ENCODE measurements at regions not wholly inside any gene's neighbourhood (a gene's known extent, or its start where the extent isn't known, plus 50 kb on each side); places are given as distances from the start of the nearest gene placed in this dataset.

DNA sequence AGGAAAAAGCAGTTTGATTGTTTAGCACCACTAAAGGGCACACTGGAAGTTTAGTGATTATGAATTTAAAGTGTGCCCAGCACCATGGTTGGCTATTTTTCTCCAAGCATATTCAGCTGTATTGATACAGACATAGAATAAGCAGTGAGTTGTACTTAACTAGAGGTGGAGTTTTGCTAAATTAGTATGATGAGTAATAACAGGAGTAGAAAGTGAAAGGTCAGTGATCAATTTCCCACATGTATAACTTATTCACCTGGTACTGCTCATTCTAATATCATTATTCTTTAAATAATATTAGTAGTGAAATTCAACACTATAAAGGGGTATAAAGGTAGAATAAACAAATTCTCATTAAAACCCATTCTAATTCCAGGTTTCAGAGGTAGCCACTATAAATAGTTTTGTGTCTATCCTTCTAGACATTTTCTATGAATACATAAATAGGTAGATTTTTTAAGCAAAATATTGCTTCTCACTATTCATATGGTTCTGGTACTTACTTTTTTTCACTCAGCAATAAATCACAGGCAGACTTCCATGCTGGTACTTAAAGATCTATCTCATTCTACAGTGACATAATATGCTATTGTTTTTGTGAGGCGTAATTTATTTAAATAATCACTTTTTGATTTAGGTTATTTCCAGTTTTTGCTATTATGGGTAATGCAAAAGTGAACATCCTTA lies 732.9 kb downstream of the VGLL3 start:
- Mint-ChIP-seq H3K9me3 (peaks cover 6% of the 10 kb centered on the region), H3K36me3 (ENCODE audit: low read depth) (no peaks in the 10 kb centered on the region), H3K4me1 (ENCODE audit: low read depth) (no peaks in the 10 kb centered on the region), H3K27me3 (ENCODE audit: insufficient read depth) (no peaks in the 10 kb centered on the region), H3K27ac (no peak overlapping the region), H3K4me3 (no peak overlapping the region)
- DNase-seq (ENCODE audit: low spot score): no peak
- intact Hi-C loops (cut with micrococcal nuclease): no loop called here

DNA sequence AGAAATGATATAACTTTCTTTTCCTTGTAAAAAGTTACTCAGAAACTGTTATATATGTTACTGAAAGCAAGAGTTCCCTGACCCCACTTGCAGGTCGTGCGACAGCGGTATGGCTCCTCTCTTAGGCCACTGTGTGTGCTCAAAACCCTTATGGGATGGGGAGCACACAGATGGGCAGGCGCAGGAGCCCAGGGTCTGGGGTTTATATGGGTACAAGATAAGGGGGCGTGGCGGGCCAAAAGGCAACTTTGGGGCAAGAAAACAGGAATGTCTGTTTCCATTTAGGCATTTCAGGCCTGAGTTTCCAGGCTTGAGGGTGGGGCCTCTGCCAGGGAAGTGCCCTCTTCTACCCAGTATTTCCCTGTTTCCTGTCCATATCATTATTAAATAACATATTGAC lies 736.5 kb downstream of the VGLL3 start:
- no peaks in the 10 kb centered on the region for H3K4me1 Mint-ChIP-seq (ENCODE audit: low read depth)
- H3K27me3 Mint-ChIP-seq (ENCODE audit: insufficient read depth): no peaks in the 10 kb centered on the region
- DNase-seq (ENCODE audit: low spot score): no peak
- no peaks in the 10 kb centered on the region for H3K36me3 Mint-ChIP-seq (ENCODE audit: low read depth)
- no peak overlapping the region for H3K4me3 Mint-ChIP-seq
- intact Hi-C loops (cut with micrococcal nuclease): no loop called here
- H3K27ac Mint-ChIP-seq: no peak overlapping the region
- H3K9me3 Mint-ChIP-seq: peaks cover 6% of the 10 kb centered on the region

DNA sequence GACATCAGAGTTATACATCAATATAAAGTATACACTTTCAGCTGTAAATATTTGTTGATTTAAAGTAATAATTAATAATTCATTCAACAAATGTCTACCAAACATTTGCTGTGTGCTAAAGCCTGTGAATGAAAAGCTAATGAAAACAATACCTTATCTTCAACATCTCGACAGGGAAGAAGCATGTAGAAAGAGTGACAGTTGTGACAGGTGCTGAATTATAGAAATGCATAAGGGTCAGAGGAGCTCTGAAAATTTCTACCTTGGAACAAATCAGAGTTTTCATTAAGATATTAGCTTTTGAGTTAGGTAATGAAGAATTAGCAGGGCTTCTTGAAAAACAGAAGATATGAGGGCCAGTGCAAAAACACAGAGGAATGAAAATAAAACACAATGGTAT lies 739.2 kb downstream of the VGLL3 start:
- intact Hi-C loops (cut with micrococcal nuclease): no loop called here
- Mint-ChIP-seq H3K4me1 (ENCODE audit: low read depth) (no peaks in the 10 kb centered on the region), H3K36me3 (ENCODE audit: low read depth) (no peaks in the 10 kb centered on the region), H3K27me3 (ENCODE audit: insufficient read depth) (no peaks in the 10 kb centered on the region), H3K27ac (no peak overlapping the region), H3K9me3 (peaks cover 6% of the 10 kb centered on the region), H3K4me3 (no peak overlapping the region)
- no peak for DNase-seq (ENCODE audit: low spot score)

DNA sequence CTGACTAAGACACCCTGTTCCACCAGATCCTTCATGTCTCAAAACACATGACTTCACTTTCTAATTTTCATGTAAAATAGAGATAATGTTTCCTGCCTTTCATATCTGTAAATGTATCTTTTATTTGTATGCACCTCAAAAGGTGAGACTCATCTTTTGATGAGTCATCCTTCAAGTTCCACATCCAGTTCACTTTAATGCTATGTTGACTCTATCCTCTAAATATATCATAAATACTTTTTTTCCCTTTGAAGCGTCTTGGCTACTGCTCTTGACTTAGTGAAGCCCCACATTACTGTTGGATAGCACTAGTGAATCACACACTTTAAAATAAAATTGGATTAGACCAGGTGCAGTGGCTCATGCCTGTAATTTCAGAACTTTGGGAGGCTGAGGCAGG lies 741.1 kb downstream of the VGLL3 start:
- intact Hi-C loops (cut with micrococcal nuclease): no loop called here
- H3K27me3 Mint-ChIP-seq (ENCODE audit: insufficient read depth): no peaks in the 10 kb centered on the region
- H3K27ac Mint-ChIP-seq: no peak overlapping the region
- H3K9me3 Mint-ChIP-seq: no peaks in the 10 kb centered on the region
- no peaks in the 10 kb centered on the region for H3K4me1 Mint-ChIP-seq (ENCODE audit: low read depth)
- H3K36me3 Mint-ChIP-seq (ENCODE audit: low read depth): no peaks in the 10 kb centered on the region
- DNase-seq (ENCODE audit: low spot score): no peak
- no peak overlapping the region for H3K4me3 Mint-ChIP-seq

DNA sequence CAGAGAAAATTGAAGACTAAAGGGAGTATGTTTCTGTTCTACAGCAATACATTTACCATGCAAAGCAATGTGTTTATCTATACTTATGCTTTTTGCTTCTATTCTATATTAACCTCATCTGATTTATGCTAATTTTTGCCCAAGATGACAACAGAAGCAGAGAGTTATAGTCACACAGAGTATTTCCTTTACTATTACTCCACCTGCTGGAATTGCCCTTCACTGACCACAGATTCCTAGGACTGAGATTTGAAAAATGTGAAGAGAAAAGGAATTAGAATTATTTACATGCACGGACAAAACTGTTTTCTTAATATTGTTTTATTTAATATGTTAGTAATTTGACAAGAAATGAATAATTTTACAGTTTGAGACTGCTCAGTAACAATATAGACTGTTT lies 745.6 kb downstream of the VGLL3 start:
- H3K27ac Mint-ChIP-seq: no peak overlapping the region
- no peak for DNase-seq (ENCODE audit: low spot score)
- no peaks in the 10 kb centered on the region for H3K4me1 Mint-ChIP-seq (ENCODE audit: low read depth)
- intact Hi-C loops (cut with micrococcal nuclease): no loop called here
- H3K36me3 Mint-ChIP-seq (ENCODE audit: low read depth): no peaks in the 10 kb centered on the region
- H3K4me3 Mint-ChIP-seq: no peak overlapping the region
- H3K27me3 Mint-ChIP-seq (ENCODE audit: insufficient read depth): no peaks in the 10 kb centered on the region
- no peaks in the 10 kb centered on the region for H3K9me3 Mint-ChIP-seq

DNA sequence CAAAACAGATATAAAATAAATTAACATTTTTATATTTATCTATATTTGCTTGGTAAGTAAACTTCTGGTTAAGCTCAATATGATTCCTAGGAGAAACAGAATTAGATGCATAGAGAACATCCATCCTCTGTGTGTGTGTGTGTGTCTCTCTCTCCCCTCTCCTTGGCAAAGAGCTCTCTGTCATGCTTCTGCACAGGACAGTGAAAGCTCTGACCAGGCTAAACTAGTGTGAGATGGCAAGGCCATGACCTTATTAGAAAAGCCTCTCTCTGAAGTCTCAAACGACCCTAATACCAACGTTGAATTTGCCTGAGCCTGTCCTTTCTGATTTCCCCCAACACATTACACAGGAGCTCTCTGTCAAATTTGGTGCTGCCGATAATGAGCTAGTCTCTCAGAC lies 746.0 kb downstream of the VGLL3 start:
- H3K27me3 Mint-ChIP-seq (ENCODE audit: insufficient read depth): no peaks in the 10 kb centered on the region

DNA sequence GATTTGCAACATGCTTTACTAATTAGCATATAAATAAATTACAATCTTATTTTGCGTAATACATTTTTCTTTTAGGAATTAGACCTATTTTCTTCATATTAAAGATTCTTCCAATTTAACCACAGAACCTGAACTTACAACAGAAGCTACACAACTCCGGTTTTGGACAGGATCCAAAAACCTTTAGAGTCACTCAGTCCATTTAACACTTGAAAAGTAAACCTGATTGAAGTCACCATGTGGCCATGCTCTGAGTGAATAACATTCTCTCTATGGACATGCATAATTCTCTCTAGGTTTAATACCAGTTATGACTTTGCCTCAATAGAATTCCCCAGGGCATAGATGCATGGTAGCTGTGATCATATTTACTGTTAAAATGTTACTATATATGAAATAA lies 751.0 kb downstream of the VGLL3 start:
- Mint-ChIP-seq H3K4me3 (no peak overlapping the region), H3K9me3 (peaks cover 3% of the 10 kb centered on the region), H3K27me3 (ENCODE audit: insufficient read depth) (no peaks in the 10 kb centered on the region), H3K36me3 (ENCODE audit: low read depth) (no peaks in the 10 kb centered on the region), H3K27ac (no peak overlapping the region), H3K4me1 (ENCODE audit: low read depth) (no peaks in the 10 kb centered on the region)
- no peak for DNase-seq (ENCODE audit: low spot score)
- intact Hi-C loops (cut with micrococcal nuclease): no loop called here

More for the DNA sequence above, 746.0 kb downstream of the VGLL3 start:
- DNase-seq (ENCODE audit: low spot score): no peak
- Mint-ChIP-seq H3K4me3 (no peak overlapping the region), H3K27ac (no peak overlapping the region), H3K4me1 (ENCODE audit: low read depth) (no peaks in the 10 kb centered on the region), H3K36me3 (ENCODE audit: low read depth) (no peaks in the 10 kb centered on the region), H3K9me3 (no peaks in the 10 kb centered on the region)
- intact Hi-C loops (cut with micrococcal nuclease): no loop called here

DNA sequence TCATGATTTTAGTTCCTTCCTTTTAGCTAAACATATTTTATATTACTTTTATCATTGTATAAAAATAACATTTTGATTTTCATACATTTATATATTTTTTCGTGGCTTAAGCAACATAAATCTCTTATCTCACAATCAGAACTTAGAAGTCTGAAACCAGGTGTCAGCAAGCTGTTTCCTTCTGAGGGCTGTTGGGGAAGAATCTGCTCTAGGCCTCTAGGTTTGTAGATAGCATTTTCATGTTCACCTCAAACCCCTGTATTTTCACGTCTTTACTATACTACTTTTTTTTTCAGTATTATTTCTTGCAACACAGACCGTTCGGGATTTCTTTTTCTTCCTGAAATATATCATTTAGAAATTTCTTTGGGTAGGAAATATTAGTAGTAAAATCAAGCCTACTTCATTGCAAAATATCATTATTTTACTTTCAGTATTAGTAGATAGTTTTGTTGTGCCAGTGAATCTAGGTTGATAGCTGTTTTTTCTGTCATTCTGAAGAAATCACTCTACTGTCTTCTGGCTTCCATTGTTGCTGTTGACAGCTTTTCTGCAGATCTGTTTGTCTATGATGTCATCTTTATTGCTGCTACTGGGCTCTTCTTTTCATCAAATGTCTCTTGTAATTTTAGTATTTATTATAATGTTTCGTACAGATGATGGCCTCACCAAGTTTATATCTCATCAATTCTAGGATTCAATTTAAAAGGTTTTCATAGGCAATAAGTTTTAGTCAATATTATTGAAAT lies 756.3 kb downstream of the VGLL3 start:
- H3K36me3 Mint-ChIP-seq (ENCODE audit: low read depth): no peaks in the 10 kb centered on the region
- intact Hi-C loops (cut with micrococcal nuclease): no loop called here

DNA sequence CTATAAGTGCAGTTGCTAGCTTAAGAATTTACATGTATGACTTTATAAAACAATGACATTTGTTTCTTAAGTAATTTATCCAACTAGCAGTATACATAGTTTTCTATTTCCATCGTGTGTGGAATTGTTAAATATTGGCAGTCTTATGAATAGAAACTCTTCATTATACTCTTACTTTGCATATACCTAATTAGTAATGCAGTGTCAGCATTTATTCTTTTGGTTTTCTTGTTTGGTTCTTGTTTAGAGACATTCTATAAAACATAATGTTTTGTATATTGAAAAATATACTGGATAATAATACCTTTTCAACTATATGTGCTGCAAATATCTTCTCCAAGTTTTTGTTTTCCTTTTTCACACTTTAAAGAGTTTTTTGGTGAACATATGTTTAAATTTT lies 760.2 kb downstream of the VGLL3 start:
- intact Hi-C loops (cut with micrococcal nuclease): no loop called here
- no peaks in the 10 kb centered on the region for H3K27me3 Mint-ChIP-seq (ENCODE audit: insufficient read depth)
- no peak for DNase-seq (ENCODE audit: low spot score)
- H3K27ac Mint-ChIP-seq: no peak overlapping the region
- H3K4me1 Mint-ChIP-seq (ENCODE audit: low read depth): no peaks in the 10 kb centered on the region
- no peak overlapping the region for H3K4me3 Mint-ChIP-seq
- H3K9me3 Mint-ChIP-seq: no peaks in the 10 kb centered on the region
- H3K36me3 Mint-ChIP-seq (ENCODE audit: low read depth): no peaks in the 10 kb centered on the region

More for the DNA sequence above, 756.3 kb downstream of the VGLL3 start:
- no peaks in the 10 kb centered on the region for H3K4me1 Mint-ChIP-seq (ENCODE audit: low read depth)
- no peak overlapping the region for H3K4me3 Mint-ChIP-seq
- H3K9me3 Mint-ChIP-seq: peaks cover 3% of the 10 kb centered on the region
- H3K27me3 Mint-ChIP-seq (ENCODE audit: insufficient read depth): no peaks in the 10 kb centered on the region
- DNase-seq (ENCODE audit: low spot score): no peak
- no peak overlapping the region for H3K27ac Mint-ChIP-seq

DNA sequence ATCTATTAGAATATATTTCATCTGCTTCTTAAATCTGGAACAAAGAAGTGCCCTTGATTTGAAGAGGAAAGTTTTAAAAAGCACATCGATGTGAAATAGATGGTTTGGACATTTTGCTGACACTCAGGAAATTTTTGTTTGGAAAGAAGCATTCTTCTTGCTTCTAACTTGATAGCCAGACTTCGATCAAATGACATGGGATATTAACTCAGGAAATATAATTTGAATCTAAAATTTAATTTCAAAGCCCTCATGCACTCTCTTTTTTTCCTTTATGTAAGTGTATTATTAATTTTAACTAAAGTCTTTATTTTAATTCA lies 761.2 kb downstream of the VGLL3 start:
- no peak for DNase-seq (ENCODE audit: low spot score)
- no peaks in the 10 kb centered on the region for H3K36me3 Mint-ChIP-seq (ENCODE audit: low read depth)
- H3K27me3 Mint-ChIP-seq (ENCODE audit: insufficient read depth): no peaks in the 10 kb centered on the region
- no peaks in the 10 kb centered on the region for H3K4me1 Mint-ChIP-seq (ENCODE audit: low read depth)
- no peaks in the 10 kb centered on the region for H3K9me3 Mint-ChIP-seq
- H3K4me3 Mint-ChIP-seq: no peak overlapping the region
- H3K27ac Mint-ChIP-seq: no peak overlapping the region
- intact Hi-C loops (cut with micrococcal nuclease): no loop called here

DNA sequence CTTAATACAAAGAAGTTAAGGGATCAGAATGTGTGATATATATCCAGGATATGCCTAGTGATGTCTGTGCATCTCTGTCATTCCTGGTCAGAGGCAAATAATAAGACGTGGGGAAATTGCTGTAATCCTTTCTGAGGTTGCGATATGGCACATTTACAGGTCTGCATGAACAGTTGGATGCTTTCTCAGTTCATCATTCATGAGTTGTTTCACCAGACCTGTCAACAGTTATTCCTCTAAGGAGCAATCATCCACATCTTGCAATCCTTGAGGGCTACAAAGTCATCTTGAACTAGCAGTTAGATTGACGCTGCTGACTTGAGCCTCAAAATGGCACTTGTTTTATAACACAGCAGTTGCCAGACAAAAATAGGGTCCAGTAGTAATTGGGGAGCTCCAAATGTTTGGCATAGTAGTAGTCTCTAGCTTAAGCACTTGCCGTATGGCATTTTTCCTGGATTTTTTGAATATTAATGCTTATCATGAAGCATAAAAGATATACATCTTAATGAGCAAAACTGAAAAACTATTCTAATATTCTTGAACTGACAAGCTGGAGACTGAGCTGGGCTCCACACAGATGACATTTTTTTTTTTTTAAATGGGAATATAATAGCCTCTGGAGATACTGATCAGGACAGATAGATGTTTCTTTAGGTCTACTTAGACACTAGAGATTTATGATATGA lies 761.7 kb downstream of the VGLL3 start:
- no peaks in the 10 kb centered on the region for H3K36me3 Mint-ChIP-seq (ENCODE audit: low read depth)
- no peak for DNase-seq (ENCODE audit: low spot score)
- intact Hi-C loops (cut with micrococcal nuclease): no loop called here
- H3K27ac Mint-ChIP-seq: no peak overlapping the region
- H3K4me3 Mint-ChIP-seq: no peak overlapping the region
- no peaks in the 10 kb centered on the region for H3K9me3 Mint-ChIP-seq
- no peaks in the 10 kb centered on the region for H3K27me3 Mint-ChIP-seq (ENCODE audit: insufficient read depth)
- no peaks in the 10 kb centered on the region for H3K4me1 Mint-ChIP-seq (ENCODE audit: low read depth)

DNA sequence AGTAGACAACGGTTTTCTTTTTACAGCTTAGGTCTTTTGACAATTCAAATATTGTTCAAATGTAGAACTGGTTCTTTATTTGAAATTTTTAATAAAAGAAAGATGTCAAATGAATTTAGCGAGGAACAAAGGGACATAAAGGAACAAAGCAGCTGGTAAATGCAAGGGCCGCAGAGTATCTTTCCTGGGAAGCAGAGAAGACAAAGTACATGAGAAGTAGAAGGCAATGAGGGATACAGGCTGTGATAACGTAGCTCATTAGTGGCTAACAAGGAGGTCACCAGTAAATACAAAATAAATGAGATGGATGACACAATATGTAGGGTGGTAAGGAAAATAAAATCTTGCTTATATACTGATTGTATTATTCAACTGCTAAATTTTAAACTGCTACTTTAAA lies 762.8 kb downstream of the VGLL3 start:
- no peaks in the 10 kb centered on the region for H3K36me3 Mint-ChIP-seq (ENCODE audit: low read depth)
- no peaks in the 10 kb centered on the region for H3K27me3 Mint-ChIP-seq (ENCODE audit: insufficient read depth)
- intact Hi-C loops (cut with micrococcal nuclease): no loop called here
- H3K4me1 Mint-ChIP-seq (ENCODE audit: low read depth): no peaks in the 10 kb centered on the region
- no peak for DNase-seq (ENCODE audit: low spot score)
- no peaks in the 10 kb centered on the region for H3K9me3 Mint-ChIP-seq
- no peak overlapping the region for H3K27ac Mint-ChIP-seq
- no peak overlapping the region for H3K4me3 Mint-ChIP-seq

DNA sequence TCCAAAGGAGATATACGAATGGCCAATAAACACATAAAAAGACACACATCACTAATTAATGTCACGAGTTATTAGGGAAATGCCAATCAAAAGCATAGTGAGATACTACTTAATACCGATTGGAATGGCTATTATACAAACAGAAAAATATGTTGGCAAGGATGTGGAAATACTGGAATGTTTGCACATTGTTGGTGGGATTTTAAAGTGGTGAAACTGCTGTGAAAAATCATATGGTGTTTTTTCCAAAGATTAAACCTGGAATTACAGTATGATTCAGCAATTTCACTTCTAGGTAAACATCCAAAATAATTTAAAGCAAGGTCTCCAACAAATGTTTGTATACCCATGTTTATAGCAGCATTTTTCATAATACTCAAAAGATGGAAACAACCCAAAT lies 765.5 kb downstream of the VGLL3 start:
- DNase-seq (ENCODE audit: low spot score): no peak
- Mint-ChIP-seq H3K4me3 (no peak overlapping the region), H3K27me3 (ENCODE audit: insufficient read depth) (no peaks in the 10 kb centered on the region), H3K9me3 (peaks cover 10% of the 10 kb centered on the region), H3K27ac (no peak overlapping the region), H3K36me3 (ENCODE audit: low read depth) (no peaks in the 10 kb centered on the region), H3K4me1 (ENCODE audit: low read depth) (no peaks in the 10 kb centered on the region)
- intact Hi-C loops (cut with micrococcal nuclease): no loop called here

Measured in activated T-helper 1 cell treated with anti-CD3 and anti-CD28 coated beads, Interleukin-12 subunit alpha, Interleukin-12 subunit beta, Interleukin-2, Interleukin-4 antibody, amounts not matched to agents 30 ng/mL and 10 ng/mL and 1 ng/mL, durations not matched to agents 14 hours and 24 hours and 36 hours (primary cell).